ENCODE measurements at regions not wholly inside any gene's neighbourhood (a gene's known extent, or its start where the extent isn't known, plus 50 kb on each side); places are given as distances from the start of the nearest gene placed in this dataset.
"Not testable (repeated sequence)": the region's sequence is repeated elsewhere in the genome, so short reads cannot be mapped to it uniquely, and the experiment has no call there.

GRCh38 chr1:166433404-166434304, 266.9 kb upstream of the FAM78B start:
- TF ChIP-seq POLR2A (IDR thresholded peaks at IDR 0.05; ENCODE audit: low read length); GATA1 (IDR thresholded peaks at IDR 0.05; ENCODE audit: low read depth, low read length): not testable (repeated sequence)
